Adrenal gland (tissue), 5 donors: ENCODE measurements at regions not wholly inside any gene's neighbourhood (a gene's known extent, or its start where the extent isn't known, plus 50 kb on each side); places are given as distances from the start of the nearest gene placed in this dataset.

Experiments used
- CTCF ChIP-seq, 6 experiments: fragments of 450-650 bp in 4 of 6; fragments of 200-600 bp in 2 of 6; sonication (generic) in 1 of 6; IDR thresholded peaks; 1 replicate in 5 of 6; 2 replicates in 1 of 6; pipeline versions ENCODE4 v1.5.1 to v1.8.0; 2016 to 2021; ENCODE audit warnings: antibody characterized with exemption in 6 of 6, mild to moderate bottlenecking in 2 of 6, moderate library complexity in 1 of 6
- POLR2A ChIP-seq, 2 donors: fragments of 450-650 bp; IDR thresholded peaks; one replicate each; pipeline ENCODE4 v1.6.1; 2017; ENCODE audit warnings: antibody characterized with exemption in 2 of 2, mild to moderate bottlenecking in 2 of 2, moderate library complexity in 1 of 2
- donor health status: DM: no; HTN: no; CAD: no.

GRCh38 chr14:53652068-53652467 is 304.6 kb downstream of the BMP4 start:
- no peak for TF ChIP-seq CTCF (IDR thresholded peaks at IDR 0.05)
- no peak for TF ChIP-seq POLR2A (IDR thresholded peaks at IDR 0.05)
